ENCODE measurements at regions not wholly inside any gene's neighbourhood (a gene's known extent, or its start where the extent isn't known, plus 50 kb on each side); places are given as distances from the start of the nearest gene placed in this dataset.
"Not testable (repeated sequence)": the region's sequence is repeated elsewhere in the genome, so short reads cannot be mapped to it uniquely, and the experiment has no call there.

DNA sequence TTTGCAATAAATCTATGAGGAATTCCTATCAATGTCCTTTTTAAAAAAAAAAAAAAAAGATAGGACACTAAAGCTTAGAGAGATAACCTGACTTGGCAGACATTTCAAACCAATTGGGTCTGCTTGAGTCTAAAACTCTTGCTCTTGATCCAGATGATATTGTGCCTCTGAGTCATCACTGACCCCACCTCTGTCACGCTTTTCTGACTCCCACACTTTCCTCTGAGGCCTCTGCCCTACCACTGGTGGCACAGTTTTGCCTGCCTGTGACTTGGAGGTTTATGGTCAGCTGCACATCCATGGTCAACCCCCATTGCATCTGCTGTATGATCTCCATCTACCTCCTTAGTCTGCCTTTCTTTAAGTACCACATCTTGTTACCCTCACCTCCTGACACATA, 328.7 kb downstream of the SPRY2 start:
- no peak for DNase-seq

DNA sequence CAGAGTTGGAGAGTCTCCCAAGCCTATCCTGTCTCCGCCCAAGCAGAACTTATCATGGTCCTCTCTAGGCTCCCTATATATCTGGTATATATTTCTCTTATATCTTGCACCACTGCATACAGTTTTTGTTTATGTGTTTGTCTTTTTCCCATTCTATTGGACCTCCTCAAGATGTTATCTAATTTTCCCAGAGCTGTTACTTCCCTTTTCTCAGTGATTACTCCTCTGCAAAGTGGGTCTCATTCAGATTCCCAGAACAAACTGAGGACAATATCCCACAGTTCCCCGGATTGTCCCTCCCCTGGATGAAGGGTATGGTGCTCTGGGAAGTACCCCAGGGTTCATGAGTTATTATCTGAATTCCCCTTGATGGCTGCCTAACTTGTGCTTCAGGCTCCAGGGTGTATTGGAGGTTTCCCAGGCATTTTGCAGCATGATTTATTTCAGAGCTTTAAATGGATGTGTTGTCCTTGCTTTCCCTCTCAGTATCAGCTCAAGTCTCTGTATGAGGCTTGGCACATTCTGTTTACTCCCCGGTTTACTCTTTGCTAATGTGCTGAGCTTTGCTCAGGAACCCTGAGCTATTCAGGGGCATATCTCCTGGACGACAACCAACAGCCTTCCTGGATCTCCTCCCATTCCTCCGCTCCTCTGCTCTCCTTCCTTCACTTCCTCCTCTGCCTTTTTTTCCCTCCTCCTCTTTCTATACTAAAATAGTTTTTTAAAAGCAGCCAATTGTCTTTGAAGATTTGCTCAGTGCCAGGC, 329.3 kb downstream of the SPRY2 start:
- no peak for DNase-seq

DNA sequence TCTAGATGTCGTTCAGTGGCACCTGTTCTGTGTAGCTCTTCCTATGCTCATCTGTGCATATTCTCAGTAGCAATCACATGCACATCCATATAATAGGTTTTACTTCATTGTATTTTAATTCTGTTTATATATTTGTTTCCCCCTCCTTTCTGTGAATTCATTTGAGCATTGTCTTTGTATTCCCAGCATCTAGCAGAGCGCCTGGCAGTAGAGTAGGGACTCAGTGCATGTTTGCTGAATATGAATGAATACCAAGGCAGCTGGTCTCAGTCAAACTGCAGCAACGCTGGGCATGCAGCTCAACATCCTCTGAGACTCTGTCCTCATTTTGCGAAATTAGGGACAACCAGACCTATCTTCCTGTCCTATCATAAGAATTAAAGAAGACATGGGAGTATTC, 330.1 kb downstream of the SPRY2 start:
- DNase-seq: no peak

DNA sequence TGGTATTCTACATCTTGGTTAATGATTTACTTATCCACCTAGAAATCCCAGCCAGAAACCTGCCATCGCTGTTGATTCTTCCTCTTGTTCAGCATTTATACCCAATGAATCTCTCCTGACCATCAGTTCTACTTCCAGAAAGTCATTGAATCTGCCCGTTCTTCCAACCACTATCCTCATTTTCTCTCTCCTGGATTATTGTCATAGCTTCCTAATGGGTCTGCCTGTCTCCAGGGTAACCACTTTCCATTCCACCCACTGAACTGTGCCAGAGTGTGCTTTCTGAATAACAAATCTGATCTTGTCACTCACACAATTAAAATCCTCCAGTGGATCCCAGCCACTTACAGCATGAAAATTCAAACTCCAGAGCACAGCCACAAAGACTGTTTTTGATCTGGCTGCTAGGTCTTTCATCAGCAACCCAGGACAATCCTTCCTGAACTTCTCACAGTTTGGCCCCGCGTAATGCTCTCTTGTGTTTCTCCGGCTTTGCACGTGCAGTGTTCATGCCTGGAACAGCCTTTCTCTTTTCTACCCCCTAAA, 330.6 kb downstream of the SPRY2 start:
- no peak for DNase-seq

DNA sequence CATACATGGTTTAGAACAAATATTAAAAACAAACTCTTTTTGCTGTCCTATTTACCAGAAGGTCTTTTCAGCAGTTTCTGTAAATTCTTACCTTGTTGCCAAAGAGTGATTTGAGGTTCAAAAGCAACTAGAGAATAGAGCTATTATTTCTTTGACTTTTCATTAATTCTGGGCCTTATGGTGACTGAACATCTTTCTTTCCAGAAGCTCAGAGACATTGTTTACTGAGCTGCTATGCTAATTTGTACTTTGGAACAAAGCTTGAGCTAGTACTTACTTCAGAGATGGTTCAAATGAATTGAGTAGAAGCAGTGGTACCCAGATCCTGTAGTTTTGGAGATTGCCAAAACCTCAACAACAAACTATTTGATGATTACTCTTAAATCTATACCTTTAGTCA, 331.2 kb downstream of the SPRY2 start:
- no peak for DNase-seq

DNA sequence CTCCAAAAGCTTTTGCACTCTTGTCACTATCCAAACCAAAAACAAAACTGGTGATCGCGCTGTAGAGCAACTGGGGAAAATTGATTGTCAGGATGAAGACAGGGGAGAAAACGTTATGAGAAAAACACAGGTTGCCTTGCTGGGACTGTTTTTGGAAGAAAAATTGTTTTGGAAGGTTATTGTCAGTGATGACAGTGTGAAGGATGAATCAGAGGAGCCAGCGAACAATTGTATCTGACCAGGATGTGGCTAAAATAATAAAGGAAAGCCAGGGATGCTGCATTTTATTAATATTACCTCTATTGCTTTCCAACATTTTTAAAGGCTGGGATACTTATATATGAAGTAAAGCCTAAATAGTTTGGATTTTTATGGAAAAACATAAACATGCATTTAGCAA, 334.0 kb downstream of the SPRY2 start:
- no peak for DNase-seq

DNA sequence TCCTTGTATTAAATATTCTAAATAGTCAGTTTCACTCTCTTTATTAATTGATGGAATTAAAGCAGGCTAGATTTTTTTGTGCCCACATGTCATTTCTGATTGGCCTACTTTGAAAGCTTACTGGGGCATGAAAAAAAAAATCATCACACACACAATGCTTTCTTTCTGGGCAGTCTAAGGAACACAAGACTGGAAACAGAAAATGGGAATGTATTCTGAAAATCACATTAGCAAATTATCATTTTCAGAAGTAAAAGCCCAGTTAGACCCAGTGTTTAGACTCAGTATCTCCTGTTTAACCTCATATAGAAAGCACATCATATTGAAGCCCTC, 339.4 kb downstream of the SPRY2 start:
- no peak for DNase-seq

DNA sequence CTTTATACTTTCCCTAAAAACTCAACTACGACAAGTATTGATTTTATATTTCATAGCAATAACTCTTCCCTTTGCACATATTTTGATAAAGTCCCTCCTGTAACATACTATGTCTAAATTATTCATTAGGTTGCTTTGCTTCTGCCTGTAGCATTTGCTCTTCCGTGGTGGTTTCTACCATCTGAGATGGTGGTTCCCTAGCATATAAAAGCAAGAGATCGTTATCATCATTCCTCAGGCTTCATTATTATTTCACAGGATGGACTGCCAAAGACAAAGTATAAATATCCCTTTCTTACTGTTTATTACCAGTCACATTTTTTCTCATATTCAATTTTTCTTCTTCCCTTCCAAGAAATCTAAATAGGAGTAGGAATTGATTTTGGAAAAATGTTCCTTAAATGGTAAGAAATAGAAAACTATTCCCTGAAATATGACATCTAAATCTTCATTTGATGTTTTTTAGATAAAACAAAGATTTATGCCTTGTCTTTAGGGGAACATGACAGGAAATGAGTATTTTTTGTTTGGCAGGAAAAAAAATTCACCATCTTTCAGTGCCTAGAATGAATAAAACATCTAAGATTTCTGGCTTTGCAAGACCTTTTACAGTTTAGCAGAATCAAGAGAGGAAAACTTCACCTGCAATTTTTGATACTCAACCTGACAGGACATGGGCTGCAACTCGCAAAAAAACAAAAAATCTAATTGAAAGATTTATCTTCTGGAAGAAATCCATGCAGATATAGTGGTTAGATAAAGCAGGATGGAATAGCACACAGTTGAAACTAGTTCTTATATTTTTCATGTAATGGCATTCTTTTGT, 340.0 kb downstream of the SPRY2 start:
- no peak for DNase-seq

DNA sequence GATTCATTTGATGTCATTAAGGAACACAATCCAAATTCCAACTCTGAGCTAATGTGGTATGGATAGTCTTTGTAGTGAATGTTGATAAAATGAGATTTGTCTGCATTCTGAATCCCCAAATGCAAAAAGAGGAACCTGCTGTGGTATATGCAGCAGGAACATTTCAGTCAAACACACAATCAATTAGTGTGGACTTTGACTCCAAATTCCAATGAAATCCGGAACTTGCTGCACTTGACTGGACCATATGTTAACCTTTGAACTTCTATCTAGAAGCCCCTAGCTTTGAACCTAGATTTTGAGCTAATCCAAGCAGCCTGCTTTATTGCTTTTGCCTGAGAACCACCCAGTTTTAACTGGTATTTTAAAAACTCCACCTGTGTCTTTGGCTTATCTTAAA, 341.3 kb downstream of the SPRY2 start:
- DNase-seq: no peak

DNA sequence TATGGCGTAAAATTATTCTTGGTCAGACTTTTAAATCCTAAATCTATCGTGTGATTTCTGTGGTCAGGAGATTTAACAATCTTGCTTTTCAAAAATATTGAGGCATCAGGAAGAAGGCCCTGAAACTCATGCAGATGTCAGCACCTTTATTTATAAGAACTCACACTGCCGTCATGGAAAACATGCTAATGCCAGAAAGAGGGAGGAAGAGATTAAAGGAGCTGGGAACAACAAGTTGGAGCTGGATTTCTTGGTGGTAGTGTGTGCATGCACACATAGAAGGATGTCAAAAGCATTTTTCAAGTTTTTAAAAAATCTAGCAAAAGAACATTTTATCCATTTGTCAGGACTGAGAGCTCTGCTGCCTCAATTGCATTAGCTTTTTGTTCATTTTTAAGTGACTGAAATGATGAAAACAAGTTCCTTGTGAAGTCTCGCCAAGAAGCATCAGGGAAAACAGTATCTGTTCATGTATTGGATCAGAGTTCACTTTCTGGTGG, 342.5 kb downstream of the SPRY2 start:
- DNase-seq: no peak

DNA sequence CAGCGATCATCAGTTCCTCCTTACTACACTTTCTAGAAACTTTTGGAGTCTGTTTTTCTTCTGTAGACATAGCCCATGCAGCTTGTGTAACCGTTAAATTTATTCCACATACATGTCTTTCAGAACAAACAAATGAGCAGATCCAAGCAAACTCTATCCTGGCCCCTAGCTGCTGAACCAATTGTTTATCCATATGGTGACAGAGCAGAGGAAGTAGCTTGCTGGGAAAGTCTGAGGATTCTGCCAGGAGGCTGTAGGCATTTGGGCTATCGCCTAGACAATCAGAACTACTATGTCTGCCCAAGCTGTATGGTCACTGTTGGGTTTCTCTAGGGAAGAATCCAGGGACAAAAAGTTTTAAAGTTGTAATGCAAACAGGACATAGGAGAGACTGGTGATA, 343.7 kb downstream of the SPRY2 start:
- DNase-seq: no peak

DNA sequence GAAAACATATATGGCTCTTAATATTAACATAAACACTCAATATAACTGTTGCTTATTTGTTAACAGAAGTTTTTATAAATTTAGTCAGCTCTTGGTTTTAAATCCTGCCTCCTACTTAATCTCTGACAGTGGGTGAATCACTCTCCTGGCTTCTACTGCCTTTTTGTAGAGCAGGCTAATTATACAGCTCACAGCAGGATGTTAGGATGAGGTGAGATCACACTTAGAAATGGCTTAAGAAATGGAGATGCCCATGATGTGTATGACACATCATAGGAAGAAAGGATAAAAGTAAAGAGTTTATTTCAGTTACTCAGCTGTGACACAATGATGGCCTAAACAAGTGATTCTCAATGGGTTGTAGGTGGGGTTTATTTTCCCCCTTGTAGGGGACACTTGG, 345.6 kb downstream of the SPRY2 start:
- DNase-seq: no peak

DNA sequence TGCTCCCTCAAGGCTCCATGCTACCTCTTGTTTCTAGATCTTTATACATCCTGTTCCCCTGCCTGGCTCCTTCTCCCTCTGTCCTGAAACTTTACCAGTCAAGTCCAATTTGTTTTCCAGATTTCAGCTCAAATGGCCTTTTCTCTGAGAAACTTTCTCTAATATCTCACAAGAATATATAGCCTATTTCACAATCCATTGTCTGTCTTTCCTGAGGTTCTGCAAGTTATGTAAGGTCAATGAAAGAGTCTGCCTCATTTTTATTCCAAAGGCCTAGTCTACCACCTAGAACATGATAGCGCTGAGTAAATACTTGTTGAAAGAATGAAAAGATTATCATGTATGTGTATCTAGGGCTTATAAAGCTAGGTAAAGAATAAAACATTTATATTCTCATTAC, 348.8 kb downstream of the SPRY2 start:
- no peak for DNase-seq

DNA sequence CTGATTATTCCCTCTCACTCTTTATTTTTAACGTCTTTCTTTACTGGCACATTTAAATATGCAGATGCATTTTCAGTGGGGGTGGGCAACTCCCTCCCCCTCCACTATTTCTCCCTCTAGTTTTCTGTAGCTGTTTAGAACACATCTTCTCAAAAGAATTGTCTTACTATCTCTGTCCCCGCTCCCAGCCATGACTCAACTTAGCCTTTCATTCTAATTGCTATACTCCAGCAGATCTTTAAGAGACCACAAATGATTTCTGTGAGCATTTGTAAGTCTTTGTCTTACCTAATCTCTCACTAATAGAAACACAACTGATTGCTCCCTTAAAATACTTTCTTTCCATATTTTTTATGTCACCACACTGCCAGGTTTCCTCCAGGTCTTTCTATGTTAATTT, 350.9 kb downstream of the SPRY2 start:
- no peak for DNase-seq

DNA sequence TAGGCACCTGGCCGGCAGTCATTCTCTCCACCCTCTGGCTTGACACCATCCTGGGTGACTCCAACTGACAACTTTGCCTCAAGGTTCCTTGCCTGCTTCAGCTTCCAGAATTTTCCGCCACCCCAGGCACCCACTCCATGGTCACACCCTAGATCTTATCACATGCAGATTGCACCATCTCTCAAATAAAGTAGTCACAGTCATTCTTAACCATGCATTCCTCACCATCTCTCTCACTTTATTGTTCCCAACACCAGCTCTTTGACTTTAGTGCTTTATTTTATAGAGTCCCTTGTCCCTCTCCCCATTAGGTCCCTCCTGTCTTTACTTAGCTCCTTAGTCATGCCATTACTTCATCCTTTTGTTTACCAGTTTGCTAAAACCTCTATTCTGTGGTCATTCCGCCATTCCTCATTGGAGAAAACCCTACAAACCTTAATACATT, 351.7 kb downstream of the SPRY2 start:
- DNase-seq: no peak

DNA sequence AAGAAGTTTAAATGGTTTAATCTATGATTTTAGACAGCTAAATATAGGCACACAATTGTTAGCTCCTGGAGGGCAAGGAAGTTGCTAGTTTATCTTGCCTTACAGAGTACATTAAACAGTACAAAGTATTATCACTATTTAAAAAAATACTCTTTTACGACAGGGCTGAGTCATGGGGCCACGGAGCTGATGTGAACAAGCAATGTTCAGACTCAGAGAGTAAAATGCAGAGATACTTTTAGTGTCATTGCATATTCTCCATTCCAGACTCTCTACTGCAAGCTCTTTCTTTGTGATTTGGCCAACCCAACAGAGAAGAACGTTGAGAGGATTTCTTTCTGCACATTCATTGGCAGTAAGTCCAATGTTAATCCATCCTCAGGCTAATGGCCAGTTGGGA, 352.4 kb downstream of the SPRY2 start:
- no peak for DNase-seq

DNA sequence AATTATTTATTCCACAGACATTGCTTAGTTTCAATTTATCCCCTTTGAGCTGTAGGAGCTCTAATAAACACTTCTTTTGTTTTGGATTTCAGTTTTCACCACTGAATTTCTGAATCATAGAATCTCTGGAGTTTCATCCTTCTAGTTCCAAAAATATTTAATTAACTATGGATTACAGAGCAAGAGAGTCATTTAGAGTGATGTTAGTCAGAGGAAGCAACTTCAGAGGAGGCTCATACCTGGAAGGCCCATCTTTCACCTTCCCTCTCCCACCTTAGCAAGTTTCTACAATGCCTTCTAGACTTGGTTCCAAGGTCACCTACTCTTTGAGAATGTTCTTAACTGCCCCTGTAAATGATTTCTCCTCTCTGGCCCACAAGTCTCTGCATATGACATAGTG, 353.2 kb downstream of the SPRY2 start:
- DNase-seq: no peak

DNA sequence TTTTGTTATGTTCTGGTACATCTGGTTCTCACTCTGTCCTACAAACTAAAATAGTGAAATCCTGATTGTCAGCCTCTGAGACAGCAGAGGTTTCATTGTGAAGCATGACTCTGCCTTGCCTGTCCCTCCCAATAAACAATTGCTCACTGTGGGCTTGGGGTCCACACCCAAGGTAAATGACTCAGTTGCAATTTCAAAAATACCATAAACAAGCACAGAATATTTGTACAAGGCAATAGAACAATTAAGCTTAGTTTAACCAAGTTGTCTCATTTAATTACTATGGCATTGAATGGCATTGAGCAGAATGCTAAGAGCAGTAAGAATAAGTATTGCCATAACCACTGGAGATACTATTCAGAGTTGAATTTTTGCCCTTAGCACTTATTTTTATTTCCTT, 353.6 kb downstream of the SPRY2 start:
- DNase-seq: no peak

DNA sequence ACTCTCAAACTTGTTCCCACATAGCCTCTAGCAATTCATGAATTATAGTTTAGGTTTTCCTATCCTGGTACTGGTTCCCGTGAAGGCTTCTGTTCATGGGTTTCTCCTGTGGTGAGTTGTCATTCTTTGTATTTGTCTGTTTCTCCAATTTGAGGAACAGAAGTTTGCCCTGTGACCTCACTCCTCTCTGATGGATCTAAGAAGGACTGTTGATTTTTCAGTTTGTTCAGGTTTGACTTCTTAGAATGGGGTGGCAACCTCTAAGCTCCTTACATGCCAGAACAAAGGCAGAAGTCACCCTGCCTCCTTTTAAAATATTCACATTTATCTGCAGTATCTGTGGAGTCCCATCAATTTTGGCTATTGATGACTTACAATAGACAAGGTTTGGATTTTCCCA, 354.0 kb downstream of the SPRY2 start:
- DNase-seq: no peak

DNA sequence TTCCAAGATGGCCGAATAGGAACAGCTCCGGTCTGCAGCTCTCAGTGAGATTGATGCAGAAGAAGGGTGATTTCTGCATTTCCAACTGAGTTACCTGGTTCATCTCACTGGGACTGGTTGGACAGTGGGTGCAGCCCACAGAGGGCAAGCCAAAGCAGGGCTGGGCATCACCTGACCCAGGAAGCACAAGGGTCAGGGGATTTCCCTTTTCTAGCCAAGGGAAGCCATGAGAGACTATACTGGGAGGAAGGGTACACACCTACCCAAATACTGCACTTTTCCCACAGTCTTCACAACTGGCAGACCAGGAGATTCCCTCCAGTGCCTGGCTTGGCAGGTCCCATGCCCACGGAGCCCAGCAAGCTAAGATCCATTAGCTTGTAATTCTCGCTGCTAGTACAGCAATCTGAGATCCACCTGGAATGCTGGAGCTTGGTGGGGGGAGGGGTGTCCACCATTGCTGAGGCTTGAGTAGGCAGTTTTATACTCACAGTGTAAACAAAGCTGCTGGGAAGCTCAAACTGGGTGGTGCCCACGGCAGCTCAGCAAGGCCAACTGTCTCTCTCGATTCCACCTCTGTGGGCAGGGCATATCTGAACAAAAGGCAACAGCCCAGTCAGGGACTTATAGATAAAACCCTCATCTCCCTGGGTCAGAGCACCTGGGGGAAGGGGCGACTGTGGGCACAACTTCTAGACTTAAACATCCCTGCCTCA, 365.8 kb downstream of the SPRY2 start:
- not testable (repeated sequence) for DNase-seq

DNA sequence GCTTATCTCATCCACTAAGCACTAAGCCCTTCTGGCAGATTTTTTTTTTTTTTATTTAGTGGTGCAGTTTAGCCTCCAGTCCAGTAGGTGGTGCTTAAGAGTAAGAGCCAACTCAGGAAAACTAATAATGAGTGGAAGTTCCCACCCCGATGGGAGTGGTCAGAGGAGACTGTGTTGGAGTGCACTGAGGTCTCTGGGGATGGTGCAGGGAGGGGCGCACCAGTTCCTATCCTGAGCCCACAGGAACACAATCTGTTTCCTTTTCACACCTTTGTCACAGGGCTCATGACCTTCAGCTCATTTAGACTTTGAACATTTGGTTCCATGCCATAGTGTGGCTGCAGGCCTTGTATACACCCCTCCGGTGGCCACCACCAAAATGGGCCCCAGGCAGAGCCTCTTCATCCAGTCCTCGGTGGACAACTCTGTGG, 367.4 kb downstream of the SPRY2 start:
- no peak for DNase-seq

DNA sequence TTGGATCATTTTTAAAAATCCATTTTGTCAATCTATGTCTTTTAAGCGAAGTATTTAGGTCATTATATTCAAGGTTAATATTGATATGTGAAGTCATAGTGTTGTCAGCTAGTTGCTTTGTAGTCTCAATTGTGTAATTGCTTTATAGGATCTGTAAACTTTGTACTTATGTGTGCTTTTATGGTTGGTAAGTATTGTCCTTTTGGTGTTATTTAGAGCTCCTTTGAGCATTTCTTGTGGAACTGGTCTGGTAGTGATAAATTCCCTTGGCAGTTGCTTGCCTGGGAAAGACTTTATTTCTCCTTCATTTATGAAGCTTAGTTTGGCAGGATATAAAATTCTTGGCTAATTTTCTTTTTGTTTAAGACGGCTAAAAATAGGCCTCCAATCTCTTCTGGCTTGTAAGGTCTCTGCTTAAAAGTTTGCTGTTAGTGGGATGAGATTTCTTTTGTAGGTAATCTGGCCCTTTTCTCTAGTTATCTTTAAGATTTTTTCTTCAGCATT, 368.8 kb downstream of the SPRY2 start:
- DNase-seq: no peak

DNA sequence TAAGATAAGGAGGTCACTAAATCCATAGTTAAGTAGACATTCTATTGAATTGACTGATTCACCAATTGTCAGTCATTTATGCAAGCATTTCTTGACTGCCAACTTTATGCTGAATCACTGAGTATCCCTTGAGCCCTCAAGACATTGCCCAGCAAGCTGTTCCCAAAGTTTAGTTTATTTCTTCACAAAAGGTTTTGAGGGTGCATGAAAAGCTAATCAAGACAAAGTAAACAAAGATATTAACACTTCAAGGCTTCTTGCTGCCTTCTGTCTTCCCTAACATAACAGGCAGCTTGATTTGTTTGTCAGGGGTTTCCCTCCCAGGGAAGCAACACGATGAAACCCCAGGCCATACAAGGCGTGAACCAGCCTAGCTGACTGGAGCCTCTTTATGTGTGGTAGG, 374.4 kb downstream of the SPRY2 start:
- no peak for DNase-seq

Data from stimulated activated naive CD4-positive, alpha-beta T cell treated with Interleukin-2 at 50 U/mL for 16 hours (primary cell).